ENCODE measurements at regions not wholly inside any gene's neighbourhood (a gene's known extent, or its start where the extent isn't known, plus 50 kb on each side); places are given as distances from the start of the nearest gene placed in this dataset.

GRCh38 chr12:19886065-19886464 is 446.8 kb downstream of the AEBP2 start:
- Histone ChIP-seq H3K27ac (ENCODE audit: low read depth in 1 of 2, low read length in 2 of 2) (peak overlapping the region; percentile 49 to 76), H3K27me3 (ENCODE audit: control insufficient read depth in 4 of 4, insufficient read depth in 4 of 4, low read length in 3 of 4) (no peaks in the 10 kb centered on the region), H3K9me3 (ENCODE audit: control insufficient read depth in 4 of 4, low read length in 3 of 4) (no peaks in the 10 kb centered on the region), H3K4me3 (ENCODE audit: low read depth in 1 of 3, low read length in 3 of 3) (no peak overlapping the region), H3K4me1 (ENCODE audit: control insufficient read depth in 4 of 4, insufficient read depth in 4 of 4, low read length in 3 of 4) (peaks cover 0 to 13% (median 5%) of the 10 kb centered on the region in 4 donors), H3K36me3 (ENCODE audit: control insufficient read depth in 4 of 4, insufficient read depth in 3 of 4, low read depth in 1 of 4, low read length in 3 of 4) (no peaks in the 10 kb centered on the region), H3K9ac (ENCODE audit: low read depth in 1 of 2, low read length in 2 of 2) (no peak overlapping the region)
- WGBS: 32% methylated on average over 4 of the region's 4 CpGs
- TF ChIP-seq GABPA (IDR thresholded peaks at IDR 0.05 in 1 of 2, conservative IDR thresholded peaks at IDR 0.05 in 1 of 2) (no peak), SP1 (IDR thresholded peaks at IDR 0.05) (peak; percentile 95), ZBTB33 (IDR thresholded peaks at IDR 0.05) (peak; percentile 78), CTCF (IDR thresholded peaks at IDR 0.05; ENCODE audit: low read depth, low read length, missing input control) (no peak), FOXA1 (IDR thresholded peaks at IDR 0.05) (peak; percentile 35), EGR1 (IDR thresholded peaks at IDR 0.05; ENCODE audit: low read depth in 2 of 2) (no peak), RAD21 (IDR thresholded peaks at IDR 0.05) (peak in 1 of 2 donors; percentile 53), NR2F2 (IDR thresholded peaks at IDR 0.05) (no peak), YY1 (IDR thresholded peaks at IDR 0.05) (peak; percentile 34), TAF1 (conservative IDR thresholded peaks at IDR 0.05) (no peak), FOXA2 (IDR thresholded peaks at IDR 0.05) (peak; percentile 55), HNF4A (conservative IDR thresholded peaks at IDR 0.05) (peak; percentile 94 to 95), RXRA (IDR thresholded peaks at IDR 0.05) (peak; percentile 68 to 78), JUND (IDR thresholded peaks at IDR 0.05) (peak; percentile 50 to 80), HNF4G (IDR thresholded peaks at IDR 0.05) (peak; percentile 84)
- TF ChIP-seq, protein P1, sequence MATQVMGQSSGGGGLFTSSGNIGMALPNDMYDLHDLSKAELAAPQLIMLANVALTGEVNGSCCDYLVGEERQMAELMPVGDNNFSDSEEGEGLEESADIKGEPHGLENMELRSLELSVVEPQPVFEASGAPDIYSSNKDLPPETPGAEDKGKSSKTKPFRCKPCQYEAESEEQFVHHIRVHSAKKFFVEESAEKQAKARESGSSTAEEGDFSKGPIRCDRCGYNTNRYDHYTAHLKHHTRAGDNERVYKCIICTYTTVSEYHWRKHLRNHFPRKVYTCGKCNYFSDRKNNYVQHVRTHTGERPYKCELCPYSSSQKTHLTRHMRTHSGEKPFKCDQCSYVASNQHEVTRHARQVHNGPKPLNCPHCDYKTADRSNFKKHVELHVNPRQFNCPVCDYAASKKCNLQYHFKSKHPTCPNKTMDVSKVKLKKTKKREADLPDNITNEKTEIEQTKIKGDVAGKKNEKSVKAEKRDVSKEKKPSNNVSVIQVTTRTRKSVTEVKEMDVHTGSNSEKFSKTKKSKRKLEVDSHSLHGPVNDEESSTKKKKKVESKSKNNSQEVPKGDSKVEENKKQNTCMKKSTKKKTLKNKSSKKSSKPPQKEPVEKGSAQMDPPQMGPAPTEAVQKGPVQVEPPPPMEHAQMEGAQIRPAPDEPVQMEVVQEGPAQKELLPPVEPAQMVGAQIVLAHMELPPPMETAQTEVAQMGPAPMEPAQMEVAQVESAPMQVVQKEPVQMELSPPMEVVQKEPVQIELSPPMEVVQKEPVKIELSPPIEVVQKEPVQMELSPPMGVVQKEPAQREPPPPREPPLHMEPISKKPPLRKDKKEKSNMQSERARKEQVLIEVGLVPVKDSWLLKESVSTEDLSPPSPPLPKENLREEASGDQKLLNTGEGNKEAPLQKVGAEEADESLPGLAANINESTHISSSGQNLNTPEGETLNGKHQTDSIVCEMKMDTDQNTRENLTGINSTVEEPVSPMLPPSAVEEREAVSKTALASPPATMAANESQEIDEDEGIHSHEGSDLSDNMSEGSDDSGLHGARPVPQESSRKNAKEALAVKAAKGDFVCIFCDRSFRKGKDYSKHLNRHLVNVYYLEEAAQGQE (IDR thresholded peaks at IDR 0.05): no peak
- TF ChIP-seq, protein P2, sequence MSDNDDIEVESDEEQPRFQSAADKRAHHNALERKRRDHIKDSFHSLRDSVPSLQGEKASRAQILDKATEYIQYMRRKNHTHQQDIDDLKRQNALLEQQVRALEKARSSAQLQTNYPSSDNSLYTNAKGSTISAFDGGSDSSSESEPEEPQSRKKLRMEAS (IDR thresholded peaks at IDR 0.05): peak; percentile 71
- TF ChIP-seq, protein P3, sequence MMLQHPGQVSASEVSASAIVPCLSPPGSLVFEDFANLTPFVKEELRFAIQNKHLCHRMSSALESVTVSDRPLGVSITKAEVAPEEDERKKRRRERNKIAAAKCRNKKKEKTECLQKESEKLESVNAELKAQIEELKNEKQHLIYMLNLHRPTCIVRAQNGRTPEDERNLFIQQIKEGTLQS (IDR thresholded peaks at IDR 0.05): no peak
- DNase-seq (ENCODE audit: low spot score): no peak
